Naive thymus-derived CD8-positive, alpha-beta T cell (primary cell): ENCODE measurements at regions not wholly inside any gene's neighbourhood (a gene's known extent, or its start where the extent isn't known, plus 50 kb on each side); places are given as distances from the start of the nearest gene placed in this dataset.
A peak's percentile ranks its signal among the peaks of the same experiment; 100 is the strongest.
"Not testable (repeated sequence)": the region's sequence is repeated elsewhere in the genome, so short reads cannot be mapped to it uniquely, and the experiment has no call there.

ENCODE experiments used
- ATAC-seq, 2 donors: fragments of 150-1000 bp; cut with Tn5 transposase in 1 of 2; sonication (Bioruptor Pico), chemical (Tn5 transposase) in 1 of 2; 1 replicate in 1 of 2; 2 replicates in 1 of 2; pipeline ENCODE4 v1.10.0; 2021; ENCODE audit warnings: mild to moderate bottlenecking in 2 of 2, moderate library complexity in 2 of 2
- POLR2A ChIA-PET: fragments of 350-600 bp; sonication (Branson Sonifier 250); formaldehyde crosslinking; loops from one replicate; lab custom pipeline; 2021; ENCODE audit warnings: antibody characterized with exemption; lab: Charles Lee
- DNase-seq, 10 donors: peaks; one replicate each; pipeline versions ENCODE4 v3.0.0 to v3.0.0-alpha.2; 2020 to 2022
- H3K27ac Mint-ChIP-seq, 10 donors: one replicate each; pipeline ENCODE4 v1.8.0; 2020 to 2022; ENCODE audit warnings: mild to moderate bottlenecking in 10 of 10, mixed read lengths in 10 of 10, moderate library complexity in 4 of 10, inconsistent platforms in 1 of 10
- H3K27me3 Mint-ChIP-seq, 5 donors: one replicate each; pipeline ENCODE4 v1.8.0; 2021 to 2022; ENCODE audit warnings: mixed read lengths in 5 of 5
- H3K36me3 Mint-ChIP-seq, 3 donors: one replicate each; pipeline ENCODE4 v1.8.0; 2020 to 2022; ENCODE audit warnings: mixed read lengths in 3 of 3, mild to moderate bottlenecking in 2 of 3, inconsistent platforms in 1 of 3
- H3K4me1 Mint-ChIP-seq, 4 donors: one replicate each; pipeline ENCODE4 v1.8.0; 2021 to 2022; ENCODE audit warnings: mixed read lengths in 4 of 4
- H3K4me3 Mint-ChIP-seq, 10 donors: one replicate each; pipeline ENCODE4 v1.8.0; 2020 to 2022; ENCODE audit warnings: mild to moderate bottlenecking in 10 of 10, mixed read lengths in 10 of 10, moderate library complexity in 6 of 10, inconsistent platforms in 1 of 10
- H3K9me3 Mint-ChIP-seq, 9 donors: one replicate each; pipeline ENCODE4 v1.8.0; 2020 to 2022; ENCODE audit warnings: mixed read lengths in 9 of 9, mild to moderate bottlenecking in 3 of 9, inconsistent platforms in 1 of 9, moderate library complexity in 1 of 9

GRCh38 chr1:61569303-61569621, 155.7 kb downstream of the TM2D1 start:
- ATAC-seq, result no peak
- H3K36me3 Mint-ChIP-seq, result peaks cover 0 to 15% (median 3%) of the 10 kb centered on the region in 3 donors
- POLR2A ChIA-PET, result no interaction called here
- peaks cover 0 to 8% (median 3%) of the 10 kb centered on the region in 5 donors for H3K27me3 Mint-ChIP-seq
- no peak for DNase-seq
- no peak overlapping the region for H3K27ac Mint-ChIP-seq
- H3K4me3 Mint-ChIP-seq, result no peak overlapping the region
- no peaks in the 10 kb centered on the region for H3K4me1 Mint-ChIP-seq
- H3K9me3 Mint-ChIP-seq, result peaks cover 0 to 20% (median 7%) of the 10 kb centered on the region in 9 donors

- ATAC-seq (no peak), DNase-seq (no peak)
- Mint-ChIP-seq H3K27me3 (peaks cover 0 to 8% (median 3%) of the 10 kb centered on the region in 5 donors), H3K4me1 (no peaks in the 10 kb centered on the region), H3K36me3 (peaks cover 0 to 15% (median 3%) of the 10 kb centered on the region in 3 donors), H3K27ac (no peak overlapping the region), H3K9me3 (peaks cover 0 to 20% (median 7%) of the 10 kb centered on the region in 9 donors), H3K4me3 (no peak overlapping the region)
- POLR2A ChIA-PET, result no interaction called here
Measured at GRCh38 chr1:61568460-61569302, 156.3 kb downstream of the TM2D1 start.

DNA sequence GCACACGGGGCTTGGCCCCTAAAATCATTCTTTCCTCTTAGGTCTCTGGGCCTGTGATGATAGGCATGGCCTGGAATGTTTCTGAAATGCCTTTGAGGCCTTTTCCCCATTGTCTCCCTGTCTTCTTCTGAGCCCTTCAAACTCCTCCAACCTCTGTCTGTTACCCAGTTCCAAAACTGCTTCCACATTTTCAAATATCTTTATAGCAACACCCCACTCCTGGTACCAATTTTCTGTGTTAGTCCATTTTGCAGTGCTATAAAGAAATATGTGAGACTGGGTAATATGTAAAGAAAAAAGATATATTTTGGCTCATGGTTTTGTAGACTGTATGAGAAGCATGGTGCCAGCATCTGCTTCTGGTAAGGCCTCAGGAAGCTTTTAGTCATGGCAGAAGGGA, 158.8 kb downstream of the TM2D1 start:
- Mint-ChIP-seq H3K27ac (no peak overlapping the region), H3K4me1 (no peaks in the 10 kb centered on the region), H3K36me3 (peaks cover 0 to 15% (median 3%) of the 10 kb centered on the region in 3 donors), H3K4me3 (no peak overlapping the region), H3K27me3 (peaks cover 0 to 2% (median 0%) of the 10 kb centered on the region in 5 donors), H3K9me3 (peaks cover 0 to 20% (median 7%) of the 10 kb centered on the region in 9 donors)
- DNase-seq (no peak), ATAC-seq (no peak)
- POLR2A ChIA-PET, result no interaction called here

DNA sequence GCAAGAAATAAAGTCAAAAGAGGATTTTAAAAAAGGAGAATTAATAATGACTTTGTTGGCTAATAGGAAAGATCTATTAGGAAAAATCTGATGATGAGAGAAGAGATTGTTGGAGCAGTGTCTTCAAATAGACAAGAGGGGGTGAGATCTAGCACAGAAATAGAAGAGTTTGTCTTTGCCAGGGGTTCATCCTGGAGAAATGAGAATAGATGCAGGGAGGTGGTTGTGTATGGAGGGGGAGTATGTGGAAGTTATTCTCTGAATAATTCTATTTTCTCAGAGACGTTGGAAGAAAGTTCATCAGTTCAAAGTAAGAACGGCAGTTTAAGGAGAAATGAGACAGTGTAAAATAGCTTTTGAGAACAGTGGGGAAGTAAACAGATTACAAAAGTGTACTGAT, 161.3 kb downstream of the TM2D1 start:
- Mint-ChIP-seq H3K4me3 (no peak overlapping the region), H3K36me3 (peaks cover 0 to 15% (median 3%) of the 10 kb centered on the region in 3 donors), H3K9me3 (peaks cover 0 to 20% (median 7%) of the 10 kb centered on the region in 9 donors), H3K4me1 (no peaks in the 10 kb centered on the region), H3K27ac (no peak overlapping the region), H3K27me3 (peaks cover 0 to 5% (median 0%) of the 10 kb centered on the region in 5 donors)
- ATAC-seq, result no peak
- DNase-seq, result no peak
- POLR2A ChIA-PET, result no interaction called here

DNA sequence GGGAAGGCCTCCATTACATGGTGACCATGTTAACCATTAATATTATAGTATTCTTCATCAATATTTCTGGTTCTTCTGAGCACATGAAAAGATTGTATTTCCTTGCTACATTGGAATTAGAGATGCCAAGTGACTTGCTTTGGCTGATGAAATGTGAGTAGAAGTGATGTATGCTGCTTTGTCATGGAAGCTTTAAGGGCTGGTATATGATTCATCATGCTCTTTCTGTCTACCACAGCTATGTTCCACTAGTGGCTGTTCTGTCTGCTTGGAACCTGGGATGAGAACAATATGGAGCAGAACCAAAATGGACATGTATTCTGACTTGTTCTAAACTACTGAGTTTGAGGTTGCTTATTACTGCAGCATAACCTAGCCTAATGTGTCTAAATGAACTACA, 163.3 kb downstream of the TM2D1 start:
- Mint-ChIP-seq H3K9me3 (peaks cover 0 to 21% (median 8%) of the 10 kb centered on the region in 9 donors), H3K27ac (no peak overlapping the region), H3K27me3 (peaks cover 0 to 5% (median 2%) of the 10 kb centered on the region in 5 donors), H3K4me3 (no peak overlapping the region), H3K4me1 (no peaks in the 10 kb centered on the region), H3K36me3 (peaks cover 0 to 15% (median 3%) of the 10 kb centered on the region in 3 donors)
- DNase-seq, result no peak
- POLR2A ChIA-PET, result no interaction called here
- ATAC-seq, result no peak

- no peak for ATAC-seq
- peaks cover 0 to 18% (median 0%) of the 10 kb centered on the region in 3 donors for H3K36me3 Mint-ChIP-seq
- H3K9me3 Mint-ChIP-seq, result peaks cover 0 to 19% (median 8%) of the 10 kb centered on the region in 9 donors
- POLR2A ChIA-PET, result no interaction called here
- DNase-seq, result no peak
- H3K27ac Mint-ChIP-seq, result no peak overlapping the region
- H3K4me1 Mint-ChIP-seq, result no peaks in the 10 kb centered on the region
- H3K27me3 Mint-ChIP-seq, result peaks cover 0 to 9% (median 3%) of the 10 kb centered on the region in 5 donors
- H3K4me3 Mint-ChIP-seq, result no peak overlapping the region
Measured at GRCh38 chr1:61560385-61560784, 164.6 kb downstream of the TM2D1 start.

DNA sequence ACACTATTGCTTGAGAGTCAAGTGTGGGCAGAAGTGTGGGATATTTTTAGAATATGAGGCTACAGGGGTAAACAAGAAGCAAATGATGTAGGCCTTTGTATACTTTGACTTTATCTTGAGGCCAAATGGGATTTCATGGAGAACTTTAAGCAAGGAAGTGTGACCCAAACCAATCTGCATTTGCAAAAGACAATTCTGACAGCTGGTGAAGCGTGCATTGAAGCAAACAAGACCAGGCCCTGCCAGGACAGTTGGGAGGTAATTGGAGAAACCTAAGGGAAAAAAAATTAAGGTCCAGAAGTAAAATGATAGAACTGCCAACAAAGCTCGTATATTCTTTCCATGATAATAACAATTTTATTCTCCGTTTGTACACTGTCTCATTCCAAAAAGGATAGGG, 168.3 kb downstream of the TM2D1 start:
- H3K4me3 Mint-ChIP-seq, result no peak overlapping the region
- ATAC-seq (no peak), DNase-seq (no peak)
- peaks cover 0 to 10% (median 5%) of the 10 kb centered on the region in 3 donors for H3K36me3 Mint-ChIP-seq
- no peak overlapping the region for H3K27ac Mint-ChIP-seq
- H3K4me1 Mint-ChIP-seq, result no peaks in the 10 kb centered on the region
- H3K27me3 Mint-ChIP-seq, result peaks cover 4 to 12% (median 7%) of the 10 kb centered on the region in 5 donors
- peaks cover 0 to 12% (median 5%) of the 10 kb centered on the region in 9 donors for H3K9me3 Mint-ChIP-seq
- POLR2A ChIA-PET, result no interaction called here

- peaks cover 0 to 19% (median 10%) of the 10 kb centered on the region in 3 donors for H3K36me3 Mint-ChIP-seq
- POLR2A ChIA-PET, result no interaction called here
- peaks cover 0 to 19% (median 12%) of the 10 kb centered on the region in 9 donors for H3K9me3 Mint-ChIP-seq
- peak overlapping the region in 1 of 10 donors; percentile 60 for H3K27ac Mint-ChIP-seq
- H3K4me1 Mint-ChIP-seq, result peaks cover 0 to 2% (median 0%) of the 10 kb centered on the region in 4 donors
- peaks cover 4 to 11% (median 9%) of the 10 kb centered on the region in 5 donors for H3K27me3 Mint-ChIP-seq
- DNase-seq (no peak), ATAC-seq (no peak)
- no peak overlapping the region for H3K4me3 Mint-ChIP-seq
Measured at GRCh38 chr1:61552630-61553305, 172.2 kb downstream of the TM2D1 start.

DNA sequence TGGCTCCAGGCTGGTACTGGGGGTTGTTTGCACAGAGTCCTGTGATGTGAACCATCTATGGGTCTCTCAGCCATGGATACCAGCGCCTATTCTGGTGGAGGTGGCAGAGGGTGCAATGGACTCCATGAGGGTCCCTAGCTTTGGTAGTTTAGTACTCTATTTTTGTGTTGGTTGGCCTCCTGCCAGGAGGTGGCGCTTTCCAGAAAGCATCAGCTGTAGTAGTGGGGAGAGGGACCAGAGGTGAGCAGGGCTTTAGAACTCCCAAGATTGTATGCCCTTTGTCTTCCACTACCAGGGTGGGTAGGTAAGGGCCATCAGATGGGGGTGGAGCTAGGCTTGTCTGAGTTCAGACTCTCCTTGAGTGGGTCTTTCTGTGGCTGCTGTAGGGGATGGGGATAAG, 177.6 kb downstream of the TM2D1 start:
- POLR2A ChIA-PET, H3K27me3 Mint-ChIP-seq, DNase-seq, H3K4me3 Mint-ChIP-seq, ATAC-seq, H3K27ac Mint-ChIP-seq: not testable (repeated sequence)
- Mint-ChIP-seq H3K36me3 (peaks cover 0 to 17% (median 5%) of the 10 kb centered on the region in 3 donors), H3K4me1 (peaks cover 17 to 31% (median 23%) of the 10 kb centered on the region in 4 donors), H3K9me3 (peaks cover 0 to 19% (median 11%) of the 10 kb centered on the region in 9 donors)

- Mint-ChIP-seq H3K4me1 (peaks cover 17 to 31% (median 23%) of the 10 kb centered on the region in 4 donors), H3K9me3 (peaks cover 0 to 12% (median 3%) of the 10 kb centered on the region in 9 donors), H3K4me3 (peak overlapping the region in 3 of 10 donors; percentile 0 to 13 (median 8)), H3K27ac (peak overlapping the region in 4 of 10 donors; percentile 12 to 58 (median 16))
- POLR2A ChIA-PET, H3K36me3 Mint-ChIP-seq, ATAC-seq, H3K27me3 Mint-ChIP-seq: not testable (repeated sequence)
- peak in 3 of 10 donors; percentile 12 to 43 (median 38) for DNase-seq
Measured at GRCh38 chr1:61544870-61545269, 180.1 kb downstream of the TM2D1 start.

DNA sequence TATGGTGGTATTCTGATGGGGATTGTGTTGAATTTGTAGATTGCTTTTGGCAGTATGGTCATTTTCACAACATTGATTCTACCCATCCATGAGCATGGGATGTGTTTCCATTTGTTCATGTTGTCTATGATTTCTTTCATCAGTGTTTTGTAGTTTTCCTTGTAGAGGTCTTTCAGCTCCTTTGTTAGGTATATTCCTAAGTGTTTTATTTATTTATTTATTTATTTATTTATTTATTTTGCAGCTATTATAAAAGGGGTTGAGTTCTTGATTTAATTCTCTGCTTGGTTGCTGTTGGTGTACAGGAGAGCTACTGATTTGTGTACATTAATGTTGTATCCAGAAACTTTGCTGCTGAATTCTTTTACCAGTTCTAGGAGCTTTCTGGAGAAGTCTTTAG, 181.4 kb downstream of the TM2D1 start:
- DNase-seq, H3K27ac Mint-ChIP-seq, ATAC-seq, H3K36me3 Mint-ChIP-seq, H3K4me3 Mint-ChIP-seq, H3K27me3 Mint-ChIP-seq, POLR2A ChIA-PET: not testable (repeated sequence)
- Mint-ChIP-seq H3K4me1 (peaks cover 15 to 31% (median 23%) of the 10 kb centered on the region in 4 donors), H3K9me3 (peaks cover 0 to 12% (median 3%) of the 10 kb centered on the region in 9 donors)

DNA sequence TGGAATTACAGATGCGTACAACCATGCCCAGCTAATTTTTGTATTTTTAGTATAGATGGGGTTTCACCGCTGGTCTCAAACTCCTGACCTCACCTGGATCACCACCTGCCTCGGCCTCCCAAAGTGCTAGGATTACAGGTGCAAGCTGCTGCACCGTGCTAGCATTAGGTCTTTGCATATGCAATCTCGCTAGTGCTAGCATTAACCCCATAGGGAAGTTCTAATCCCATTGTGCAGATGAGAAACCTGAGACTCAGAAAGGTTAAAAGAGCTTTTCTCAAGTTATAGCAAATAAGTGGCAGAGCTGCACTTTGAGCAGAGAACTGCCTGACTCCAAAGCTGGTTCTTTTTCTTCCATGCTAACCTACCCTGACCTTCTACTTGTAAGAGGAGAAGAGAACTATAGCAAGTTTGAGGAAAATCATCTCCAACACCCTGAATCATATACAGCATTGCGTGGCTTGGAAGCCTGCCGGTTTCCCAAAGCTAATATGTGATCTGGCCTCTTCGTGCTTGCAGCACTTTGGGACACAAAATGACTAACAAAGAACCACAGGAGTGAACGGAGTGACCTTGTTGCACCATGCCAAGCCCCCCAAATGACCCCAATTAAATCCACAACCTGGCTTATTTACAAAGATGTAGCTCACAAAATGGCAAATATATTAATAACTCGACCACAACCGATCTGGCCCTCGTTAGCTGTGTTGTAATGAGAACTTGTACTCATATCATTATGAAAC, 185.1 kb downstream of the TM2D1 start:
- DNase-seq (no peak), ATAC-seq (no peak)
- H3K4me3 Mint-ChIP-seq, result no peak overlapping the region
- no peaks in the 10 kb centered on the region for H3K27me3 Mint-ChIP-seq
- peaks cover 8 to 24% (median 20%) of the 10 kb centered on the region in 4 donors for H3K4me1 Mint-ChIP-seq
- peaks cover 0 to 12% (median 3%) of the 10 kb centered on the region in 9 donors for H3K9me3 Mint-ChIP-seq
- POLR2A ChIA-PET, result no interaction called here
- H3K36me3 Mint-ChIP-seq, result peaks cover 0 to 8% (median 2%) of the 10 kb centered on the region in 3 donors
- H3K27ac Mint-ChIP-seq, result no peak overlapping the region
